ENCODE measurements at regions not wholly inside any gene's neighbourhood (a gene's known extent, or its start where the extent isn't known, plus 50 kb on each side); places are given as distances from the start of the nearest gene placed in this dataset.
"Not testable (repeated sequence)": the region's sequence is repeated elsewhere in the genome, so short reads cannot be mapped to it uniquely, and the experiment has no call there.

DNA sequence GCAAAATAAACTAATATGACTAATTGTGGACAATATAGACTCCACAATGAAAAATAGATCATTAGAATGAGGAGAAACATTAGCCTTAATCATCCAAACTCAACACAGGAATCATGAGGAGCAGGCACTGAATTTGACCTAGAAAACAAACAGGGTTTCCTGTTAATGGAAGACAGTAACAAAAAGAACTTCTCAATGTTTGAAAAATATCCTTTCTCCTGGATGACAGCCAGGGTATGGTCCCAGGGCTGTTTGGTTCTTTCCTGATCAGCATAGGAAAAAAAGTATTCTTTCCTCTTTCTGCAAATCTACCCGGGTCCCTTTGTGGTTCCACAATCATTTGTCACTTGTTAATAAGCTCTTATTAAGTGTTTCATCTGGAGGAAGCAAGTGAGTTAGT is 145.3 kb upstream of the SVIL start:
- Histone ChIP-seq H3K9me3 (ENCODE audit: control insufficient read depth, insufficient read depth, low read length) (no peaks in the 10 kb centered on the region), H3K36me3 (ENCODE audit: insufficient read depth, low read length) (no peaks in the 10 kb centered on the region), H3K9ac (ENCODE audit: low read depth, low read length) (no peak overlapping the region)

DNA sequence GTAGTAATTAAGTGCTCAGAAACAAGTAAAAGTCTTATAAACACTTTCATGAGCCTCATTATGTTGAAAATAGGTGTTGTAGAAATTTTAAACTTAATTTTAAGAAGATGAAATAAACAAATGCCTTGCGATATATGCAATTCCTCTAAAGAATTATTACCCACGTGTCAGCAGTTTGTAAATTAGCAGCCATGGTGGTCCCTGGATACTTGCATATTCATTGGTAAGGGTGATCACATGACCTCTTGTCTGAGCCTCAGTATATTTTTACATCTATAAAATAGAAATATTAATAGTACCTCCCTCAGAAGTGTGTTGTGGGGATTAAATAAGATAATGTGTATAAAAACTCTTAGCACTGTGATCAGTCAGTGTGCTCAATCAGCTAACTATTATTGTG is 141.5 kb upstream of the SVIL start:
- Histone ChIP-seq H3K36me3 (ENCODE audit: insufficient read depth, low read length) (no peaks in the 10 kb centered on the region), H3K4me1 (ENCODE audit: insufficient read depth, low read length) (no peaks in the 10 kb centered on the region), H3K9me3 (ENCODE audit: control insufficient read depth, insufficient read depth, low read length) (peaks cover 6% of the 10 kb centered on the region; the same call in 1 of the 2 replicates), H3K9ac (ENCODE audit: low read depth, low read length) (no peak overlapping the region)

More for the DNA sequence above, 145.3 kb upstream of the SVIL start:
- peaks cover 14% of the 10 kb centered on the region for H3K4me1 ChIP-seq (ENCODE audit: insufficient read depth, low read length)

DNA sequence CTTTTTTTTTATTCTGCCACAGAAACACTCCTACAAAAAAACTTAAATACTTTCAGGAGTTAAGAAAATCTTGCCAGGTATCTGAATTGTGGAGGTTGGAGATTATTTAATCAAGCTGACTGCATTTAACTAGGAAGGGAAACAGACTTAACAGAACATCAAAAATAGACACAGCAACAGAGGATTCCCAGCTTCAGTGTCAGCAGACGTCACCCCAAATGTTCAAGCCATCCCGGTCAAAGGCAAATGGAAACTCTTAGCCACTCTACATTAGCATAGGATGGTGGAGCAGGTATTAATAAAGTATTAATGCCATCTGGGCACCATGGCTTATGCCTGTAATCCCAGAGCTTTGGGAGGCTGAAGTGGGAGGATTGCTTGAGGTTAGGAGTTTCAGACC is 139.7 kb upstream of the SVIL start:
- no peak overlapping the region for H3K9ac ChIP-seq (ENCODE audit: low read depth, low read length)
- no peaks in the 10 kb centered on the region for H3K36me3 ChIP-seq (ENCODE audit: insufficient read depth, low read length)
- H3K4me1 ChIP-seq (ENCODE audit: insufficient read depth, low read length) = no peaks in the 10 kb centered on the region

DNA sequence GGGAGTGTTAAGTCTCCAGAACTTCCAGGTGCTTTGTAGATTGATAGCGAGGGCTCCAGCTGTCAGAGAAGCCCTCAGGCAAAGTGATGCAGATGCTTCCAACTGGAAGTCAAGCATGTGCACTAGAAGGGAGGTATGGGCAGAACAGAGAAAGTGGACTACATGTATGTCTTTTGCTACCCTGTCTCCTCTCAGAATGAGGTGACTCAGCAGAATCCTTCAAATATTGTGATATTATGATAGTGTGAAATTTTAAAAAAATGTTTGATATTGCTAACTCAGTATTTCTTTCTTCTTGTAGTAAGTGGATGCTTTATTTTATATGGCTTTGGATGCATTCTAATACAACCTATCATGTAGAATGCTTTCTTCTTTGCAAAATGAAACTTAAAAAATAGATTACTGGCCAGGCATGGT is 138.9 kb upstream of the SVIL start:
- Histone ChIP-seq H3K9me3 (ENCODE audit: control insufficient read depth, insufficient read depth, low read length) (peaks cover 6% of the 10 kb centered on the region; the same call in 1 of the 2 replicates), H3K36me3 (ENCODE audit: insufficient read depth, low read length) (no peaks in the 10 kb centered on the region), H3K4me1 (ENCODE audit: insufficient read depth, low read length) (no peaks in the 10 kb centered on the region), H3K9ac (ENCODE audit: low read depth, low read length) (no peak overlapping the region)

More for the DNA sequence above, 139.7 kb upstream of the SVIL start:
- H3K9me3 ChIP-seq (ENCODE audit: control insufficient read depth, insufficient read depth, low read length) = peaks cover 6% of the 10 kb centered on the region; the same call in 1 of the 2 replicates

DNA sequence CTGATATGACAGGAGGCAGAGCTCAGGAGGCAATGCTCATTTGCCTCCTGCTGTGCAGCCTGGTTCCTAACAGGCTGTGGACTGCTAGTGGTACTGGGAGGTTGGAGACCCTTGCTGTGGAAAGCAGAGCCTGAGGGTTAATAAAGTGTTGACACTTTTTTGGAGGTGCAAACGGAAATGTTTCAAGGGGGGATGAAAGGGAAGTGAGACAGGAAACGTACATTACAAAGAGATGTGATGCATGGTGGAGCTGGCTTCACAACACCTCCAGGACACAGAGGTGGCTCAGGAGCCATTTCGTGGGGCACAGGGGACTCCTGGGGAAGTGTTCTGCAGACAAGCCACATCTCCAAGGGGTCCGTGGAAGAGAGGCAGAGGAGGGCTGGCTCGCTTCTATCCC is 137.6 kb upstream of the SVIL start:
- H3K9ac ChIP-seq (ENCODE audit: low read depth, low read length) = no peak overlapping the region
- peaks cover 6% of the 10 kb centered on the region; the same call in 1 of the 2 replicates for H3K9me3 ChIP-seq (ENCODE audit: control insufficient read depth, insufficient read depth, low read length)
- H3K4me1 ChIP-seq (ENCODE audit: insufficient read depth, low read length) = no peaks in the 10 kb centered on the region
- no peaks in the 10 kb centered on the region for H3K36me3 ChIP-seq (ENCODE audit: insufficient read depth, low read length)

DNA sequence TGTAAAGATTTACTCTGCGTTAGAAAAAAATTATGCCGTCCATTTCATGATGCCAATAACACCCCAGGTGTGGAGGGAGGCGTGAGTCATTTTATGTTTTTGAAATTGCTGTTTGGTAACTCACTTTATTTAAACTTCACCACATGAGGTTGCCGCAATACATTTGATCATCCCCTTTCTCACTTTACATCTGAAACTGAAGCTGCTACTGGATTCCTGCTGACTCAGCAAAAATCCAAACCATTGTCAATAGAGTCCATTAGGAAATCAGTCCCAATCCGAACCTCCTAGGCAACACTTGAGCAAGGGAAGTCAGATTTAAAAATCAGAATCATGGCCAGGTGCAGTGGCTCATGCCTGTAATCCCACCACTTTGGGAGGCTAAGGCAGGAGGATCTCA is 136.6 kb upstream of the SVIL start:
- H3K9me3 ChIP-seq (ENCODE audit: control insufficient read depth, insufficient read depth, low read length) = peaks cover 6% of the 10 kb centered on the region; the same call in 1 of the 2 replicates
- no peak overlapping the region for H3K9ac ChIP-seq (ENCODE audit: low read depth, low read length)
- no peaks in the 10 kb centered on the region for H3K36me3 ChIP-seq (ENCODE audit: insufficient read depth, low read length)
- no peaks in the 10 kb centered on the region for H3K4me1 ChIP-seq (ENCODE audit: insufficient read depth, low read length)

DNA sequence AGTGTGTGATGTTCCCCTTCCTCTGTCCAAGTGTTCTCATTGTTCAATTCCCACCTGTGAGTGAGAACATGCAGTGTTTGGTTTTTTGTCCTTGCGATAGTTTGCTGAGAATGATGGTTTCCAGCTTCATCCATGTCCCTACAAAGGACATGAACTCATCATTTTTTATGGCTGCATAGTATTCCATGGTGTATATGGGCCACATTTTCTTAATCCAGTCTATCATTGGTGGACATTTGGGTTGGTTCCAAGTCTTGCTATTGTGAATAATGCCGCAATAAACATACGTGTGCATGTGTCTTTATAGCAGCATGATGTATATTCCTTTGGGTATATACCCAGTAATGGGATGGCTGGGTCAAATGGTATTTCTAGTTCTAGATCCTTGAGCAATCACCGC is 134.5 kb upstream of the SVIL start:
- H3K9me3 ChIP-seq (ENCODE audit: control insufficient read depth, insufficient read depth, low read length); H3K4me1 ChIP-seq (ENCODE audit: insufficient read depth, low read length); H3K36me3 ChIP-seq (ENCODE audit: insufficient read depth, low read length); H3K9ac ChIP-seq (ENCODE audit: low read depth, low read length): not testable (repeated sequence)

DNA sequence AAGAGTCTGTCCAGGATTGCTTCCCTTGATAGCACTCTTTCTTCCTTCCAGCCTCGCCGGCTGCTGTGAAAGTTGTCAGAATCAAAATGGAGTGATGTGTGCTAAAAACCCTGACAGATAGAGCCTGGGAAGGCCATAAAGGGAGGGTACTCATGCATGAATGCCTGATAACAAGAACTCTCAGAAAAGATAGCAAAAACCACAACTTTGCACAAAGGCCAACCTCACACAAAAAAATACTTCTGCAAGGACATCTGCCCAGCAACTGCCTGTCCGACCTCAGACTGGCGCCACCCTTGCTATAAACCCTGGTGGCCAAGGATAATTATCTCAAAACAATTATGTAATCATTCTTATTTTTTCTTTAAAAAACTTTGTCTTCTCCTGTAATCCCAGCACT is 133.2 kb upstream of the SVIL start:
- Histone ChIP-seq H3K9ac (ENCODE audit: low read depth, low read length) (no peak overlapping the region), H3K4me1 (ENCODE audit: insufficient read depth, low read length) (no peaks in the 10 kb centered on the region), H3K36me3 (ENCODE audit: insufficient read depth, low read length) (no peaks in the 10 kb centered on the region)

DNA sequence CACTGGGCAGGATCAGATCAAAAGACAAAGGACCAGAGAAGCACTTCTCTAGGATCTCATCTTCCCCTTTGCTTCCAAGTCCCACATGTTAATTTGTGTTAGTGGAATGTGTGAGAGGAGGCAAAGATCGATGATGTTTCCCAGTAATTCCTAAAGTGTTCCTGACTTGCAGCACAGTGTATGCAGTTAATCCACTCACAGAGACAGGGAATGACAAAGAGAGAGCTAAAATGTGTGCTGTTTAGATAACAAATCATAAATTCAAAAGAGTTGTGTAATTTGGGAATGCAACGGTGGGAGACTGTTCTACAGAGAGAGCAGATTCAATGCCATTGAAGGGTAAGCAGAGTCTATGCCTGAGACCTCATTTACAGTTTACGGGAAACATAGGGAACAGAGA is 132.0 kb upstream of the SVIL start:
- Histone ChIP-seq H3K36me3 (ENCODE audit: insufficient read depth, low read length) (no peaks in the 10 kb centered on the region), H3K9ac (ENCODE audit: low read depth, low read length) (no peak overlapping the region), H3K4me1 (ENCODE audit: insufficient read depth, low read length) (no peaks in the 10 kb centered on the region), H3K9me3 (ENCODE audit: control insufficient read depth, insufficient read depth, low read length) (no peaks in the 10 kb centered on the region)

More for the DNA sequence above, 133.2 kb upstream of the SVIL start:
- H3K9me3 ChIP-seq (ENCODE audit: control insufficient read depth, insufficient read depth, low read length) = peaks cover 6% of the 10 kb centered on the region; the same call in 1 of the 2 replicates

DNA sequence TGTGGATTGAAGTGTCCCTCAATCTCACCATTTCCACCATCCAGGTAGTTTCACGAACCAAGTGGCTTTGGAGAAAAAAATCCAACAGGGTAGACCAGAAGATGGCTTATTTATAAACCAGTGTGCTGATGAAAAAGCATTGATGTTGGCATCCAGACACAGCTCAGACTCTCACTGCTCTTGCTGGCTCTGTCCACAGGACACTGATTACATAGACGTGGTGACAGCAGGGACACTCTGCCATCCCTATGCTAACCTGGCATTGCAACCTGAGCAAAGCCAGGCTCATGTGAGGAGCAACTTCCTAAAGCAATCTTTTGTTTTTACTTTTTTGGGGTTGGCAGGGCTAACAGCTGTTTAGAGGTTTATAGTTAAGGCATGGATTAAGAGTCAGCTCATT is 130.6 kb upstream of the SVIL start:
- H3K4me1 ChIP-seq (ENCODE audit: insufficient read depth, low read length) = no peaks in the 10 kb centered on the region
- no peaks in the 10 kb centered on the region for H3K36me3 ChIP-seq (ENCODE audit: insufficient read depth, low read length)
- H3K9ac ChIP-seq (ENCODE audit: low read depth, low read length) = no peak overlapping the region
- H3K9me3 ChIP-seq (ENCODE audit: control insufficient read depth, insufficient read depth, low read length) = no peaks in the 10 kb centered on the region

DNA sequence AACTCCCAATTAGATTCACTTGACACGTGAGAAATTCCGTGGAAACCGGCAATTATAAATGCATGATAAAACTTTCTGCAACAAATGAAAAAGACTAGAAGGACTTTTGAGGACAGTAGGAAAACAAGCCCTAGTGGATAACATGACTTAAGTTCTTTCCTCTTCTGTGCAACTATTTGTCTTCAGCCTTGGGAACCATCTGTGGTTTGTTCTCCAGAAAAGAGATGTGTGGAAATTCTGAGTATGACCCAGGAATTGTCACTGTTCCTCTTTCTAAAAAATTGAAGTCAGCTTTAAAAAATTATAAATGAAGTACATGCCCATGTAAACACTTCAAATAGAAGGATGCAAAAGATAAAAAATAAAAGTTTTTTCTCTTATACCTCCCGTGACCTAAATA is 128.6 kb upstream of the SVIL start:
- Histone ChIP-seq H3K4me1 (ENCODE audit: insufficient read depth, low read length) (no peaks in the 10 kb centered on the region), H3K9ac (ENCODE audit: low read depth, low read length) (no peak overlapping the region), H3K36me3 (ENCODE audit: insufficient read depth, low read length) (no peaks in the 10 kb centered on the region), H3K9me3 (ENCODE audit: control insufficient read depth, insufficient read depth, low read length) (no peaks in the 10 kb centered on the region)

DNA sequence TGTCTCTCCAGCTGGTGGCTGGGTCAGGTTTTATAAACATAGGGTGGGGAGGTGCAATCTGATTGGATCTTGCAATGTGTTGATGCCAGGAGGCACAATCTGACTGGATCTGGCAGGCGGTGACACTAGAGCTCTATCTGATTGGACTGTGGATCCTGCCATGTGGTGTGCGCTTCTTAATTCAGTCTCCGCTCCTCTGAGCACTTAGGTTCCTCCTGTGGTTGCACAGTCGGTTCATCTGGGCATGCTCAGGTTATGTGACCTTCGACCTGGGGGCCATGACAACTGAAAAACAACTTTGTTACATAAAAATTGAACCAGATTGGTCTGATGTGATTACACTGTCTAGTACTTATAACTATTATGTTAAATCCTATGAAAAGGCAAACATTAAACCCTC is 127.1 kb upstream of the SVIL start:
- H3K9ac ChIP-seq (ENCODE audit: low read depth, low read length) = no peak overlapping the region
- peaks cover 6% of the 10 kb centered on the region; the same call in 1 of the 2 replicates for H3K4me1 ChIP-seq (ENCODE audit: insufficient read depth, low read length)
- no peaks in the 10 kb centered on the region for H3K9me3 ChIP-seq (ENCODE audit: control insufficient read depth, insufficient read depth, low read length)
- H3K36me3 ChIP-seq (ENCODE audit: insufficient read depth, low read length) = no peaks in the 10 kb centered on the region

DNA sequence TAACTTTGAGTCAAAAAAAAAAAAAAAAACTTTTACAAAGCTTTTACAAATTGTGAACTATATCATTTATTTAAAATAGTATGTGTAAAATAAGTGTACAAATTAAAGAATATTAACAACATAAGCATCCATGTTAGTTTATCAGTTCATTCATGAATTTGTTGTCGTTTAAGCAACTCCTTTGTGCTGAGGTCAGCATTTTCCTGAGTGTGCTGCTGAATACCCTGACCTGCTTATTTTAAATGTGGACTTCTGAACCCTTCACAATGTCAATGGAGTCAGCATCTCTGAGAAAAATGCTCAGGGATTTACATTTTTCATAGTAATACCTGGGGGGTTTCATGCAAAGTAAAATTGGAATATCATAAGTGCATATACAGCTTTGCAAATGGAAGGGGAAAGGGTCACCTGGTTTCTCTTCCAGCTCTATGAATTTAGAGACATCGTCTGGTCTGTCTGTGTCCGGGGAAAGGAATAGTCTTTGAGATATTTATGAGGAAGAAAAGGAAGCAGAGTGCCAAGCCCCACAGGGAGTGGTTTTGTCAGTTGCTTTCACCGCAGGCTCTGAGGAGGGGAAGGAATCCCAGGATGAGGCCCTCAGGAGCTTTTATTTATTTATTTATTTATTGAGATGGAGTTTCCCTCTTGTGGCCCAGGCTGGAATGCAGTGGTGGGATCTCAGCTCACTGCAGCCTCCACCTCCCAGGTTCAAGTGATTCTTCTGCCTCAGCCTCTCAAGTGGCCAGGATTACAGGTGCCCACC is 125.5 kb upstream of the SVIL start:
- Histone ChIP-seq H3K9me3 (ENCODE audit: control insufficient read depth, insufficient read depth, low read length) (no peaks in the 10 kb centered on the region), H3K9ac (ENCODE audit: low read depth, low read length) (no peak overlapping the region), H3K4me1 (ENCODE audit: insufficient read depth, low read length) (peaks cover 17% of the 10 kb centered on the region), H3K36me3 (ENCODE audit: insufficient read depth, low read length) (no peaks in the 10 kb centered on the region)

DNA sequence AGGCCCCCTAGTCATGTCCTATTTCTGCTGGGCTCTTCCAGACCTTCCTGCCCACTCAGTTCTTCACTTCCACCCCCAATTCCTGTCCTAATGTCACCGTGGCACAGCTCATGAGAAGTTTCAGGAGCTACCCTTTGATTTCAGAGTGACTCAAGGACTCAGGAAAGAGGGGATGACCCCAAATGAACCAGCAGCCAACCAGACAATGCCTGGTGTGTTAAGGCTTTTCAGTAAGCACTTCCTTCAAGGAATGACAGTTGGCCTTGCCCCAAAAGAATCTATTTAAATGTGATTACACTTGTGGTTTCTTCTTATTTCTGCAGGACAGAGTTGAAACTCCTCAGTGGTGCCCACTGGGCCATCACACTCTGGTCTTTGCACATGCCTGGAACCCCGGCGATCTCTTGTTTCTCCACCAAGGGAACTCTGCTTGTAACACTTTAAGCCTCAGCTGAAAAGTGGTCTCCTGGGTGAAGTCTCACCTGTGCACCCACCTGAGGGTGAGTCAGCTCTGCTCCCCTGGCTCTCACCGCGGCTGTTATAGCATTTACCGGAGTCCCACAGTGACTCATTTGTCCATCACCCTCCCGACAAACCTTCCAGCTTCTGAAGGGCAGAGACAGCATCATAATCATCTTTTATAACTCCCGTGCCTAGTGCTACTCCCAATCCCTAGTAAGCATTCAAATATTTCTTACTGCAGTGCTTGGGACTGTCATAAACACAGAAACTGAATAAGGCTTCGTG is 123.0 kb upstream of the SVIL start:
- Histone ChIP-seq H3K9me3 (ENCODE audit: control insufficient read depth, insufficient read depth, low read length) (no peaks in the 10 kb centered on the region), H3K9ac (ENCODE audit: low read depth, low read length) (no peak overlapping the region)

DNA sequence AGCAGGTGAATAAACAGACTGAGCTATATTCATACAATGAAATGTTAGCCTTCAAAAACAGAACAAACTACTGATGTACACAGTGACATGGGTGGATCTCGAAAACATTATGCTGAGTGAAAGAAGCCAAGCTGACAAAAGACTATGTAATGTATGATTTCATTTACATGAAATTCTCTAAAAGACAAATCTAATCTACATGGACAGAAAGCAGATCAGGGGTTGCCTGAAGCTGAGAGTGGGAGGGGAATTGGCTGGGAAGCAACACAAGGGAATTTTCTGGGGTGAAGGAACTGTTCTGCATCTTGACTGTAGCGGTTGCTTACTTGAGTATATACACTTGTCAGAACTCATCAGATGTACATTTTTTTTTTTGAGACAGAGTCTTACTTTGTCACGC is 121.7 kb upstream of the SVIL start:
- H3K36me3 ChIP-seq (ENCODE audit: insufficient read depth, low read length) = no peaks in the 10 kb centered on the region
- no peaks in the 10 kb centered on the region for H3K9me3 ChIP-seq (ENCODE audit: control insufficient read depth, insufficient read depth, low read length)
- H3K4me1 ChIP-seq (ENCODE audit: insufficient read depth, low read length) = peaks cover 17% of the 10 kb centered on the region
- no peak overlapping the region for H3K9ac ChIP-seq (ENCODE audit: low read depth, low read length)

More for the DNA sequence above, 123.0 kb upstream of the SVIL start:
- peaks cover 17% of the 10 kb centered on the region for H3K4me1 ChIP-seq (ENCODE audit: insufficient read depth, low read length)
- no peaks in the 10 kb centered on the region for H3K36me3 ChIP-seq (ENCODE audit: insufficient read depth, low read length)
